ENCODE measurements at regions not wholly inside any gene's neighbourhood (a gene's known extent, or its start where the extent isn't known, plus 50 kb on each side); places are given as distances from the start of the nearest gene placed in this dataset.

DNA sequence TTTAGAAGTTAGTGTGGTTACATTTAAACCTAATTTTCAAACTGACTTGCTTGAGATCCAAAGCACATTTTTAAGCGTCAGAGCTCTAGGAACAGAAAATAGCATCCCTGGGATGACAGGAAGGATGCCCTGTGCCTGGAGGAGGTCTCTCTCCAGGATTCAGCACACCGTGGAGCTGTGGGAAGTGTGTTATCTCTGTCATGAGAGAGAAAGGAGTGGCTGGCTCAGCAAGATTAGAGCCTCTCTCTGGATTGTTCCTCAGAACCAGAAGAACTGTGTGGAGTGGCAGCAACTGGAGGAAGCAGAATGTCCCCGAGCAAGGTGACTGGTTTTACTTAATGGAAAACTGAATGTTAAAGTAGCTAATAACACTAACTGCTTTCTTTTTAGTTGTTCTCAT is 233.6 kb upstream of the TGFBR2 start:
- no peak for DNase-seq

DNA sequence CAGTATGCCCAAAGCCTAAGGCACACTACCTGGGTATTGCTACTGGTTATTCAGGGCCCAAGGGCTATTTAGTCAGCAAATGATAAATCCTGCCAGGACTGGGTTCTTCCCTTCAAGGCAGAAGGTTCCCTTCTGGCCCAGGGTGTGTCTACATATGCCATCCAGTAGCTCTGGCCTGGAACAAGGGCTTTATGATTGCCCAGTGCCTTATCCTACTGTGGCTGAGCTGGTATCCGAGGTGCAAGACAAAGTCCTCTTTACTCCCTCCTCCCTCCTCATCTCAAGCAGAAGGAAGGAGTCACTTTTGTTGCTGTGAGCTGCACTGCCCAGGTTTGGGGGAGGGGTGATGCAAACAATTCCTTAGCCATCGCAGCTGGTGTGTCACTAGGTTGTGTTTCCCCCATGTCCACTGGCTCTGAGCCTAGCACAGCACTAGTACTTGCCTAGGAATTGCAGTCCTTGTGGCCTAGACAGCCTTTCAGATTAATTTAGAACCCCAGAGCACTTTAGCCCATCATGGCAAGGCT is 221.8 kb upstream of the TGFBR2 start:
- DNase-seq: no peak

DNA sequence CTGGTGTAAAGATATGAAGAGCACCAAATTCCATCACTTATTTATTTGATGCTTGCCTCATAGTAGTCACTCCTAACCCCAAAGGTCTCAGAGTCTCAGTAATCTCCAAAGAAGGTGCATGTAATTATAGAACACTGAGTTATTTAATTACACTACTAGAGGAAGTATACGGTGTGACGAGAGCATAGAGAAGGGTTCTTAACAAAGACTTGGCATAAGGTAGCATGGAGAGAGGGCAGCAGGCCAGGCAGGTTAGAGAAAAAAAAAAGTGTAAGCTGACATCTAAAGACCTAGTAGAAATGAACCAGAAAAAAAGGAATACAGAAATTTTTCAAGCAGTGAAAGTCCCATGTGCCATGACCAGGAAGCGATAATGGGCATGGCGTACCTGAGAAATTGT is 213.3 kb upstream of the TGFBR2 start:
- no peak for DNase-seq

DNA sequence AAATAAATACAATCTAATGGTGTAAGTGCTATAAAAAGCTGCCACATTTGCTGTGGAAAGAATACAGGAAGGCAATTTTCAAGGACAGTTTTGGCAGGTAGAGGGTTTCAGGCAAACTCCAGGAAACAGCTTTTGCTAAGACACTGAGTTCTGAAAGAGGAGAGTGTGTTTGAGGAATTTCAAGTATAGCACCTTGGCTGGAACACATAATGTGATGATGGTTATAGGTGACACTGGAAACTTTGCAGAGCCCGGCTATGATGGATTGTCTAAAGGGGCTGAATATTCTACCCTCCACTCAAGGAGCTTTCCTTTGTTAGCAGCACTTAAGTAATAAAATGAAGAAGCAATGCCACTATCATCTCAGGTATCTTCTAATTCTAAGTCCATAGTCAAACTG is 209.4 kb upstream of the TGFBR2 start:
- DNase-seq: no peak

DNA sequence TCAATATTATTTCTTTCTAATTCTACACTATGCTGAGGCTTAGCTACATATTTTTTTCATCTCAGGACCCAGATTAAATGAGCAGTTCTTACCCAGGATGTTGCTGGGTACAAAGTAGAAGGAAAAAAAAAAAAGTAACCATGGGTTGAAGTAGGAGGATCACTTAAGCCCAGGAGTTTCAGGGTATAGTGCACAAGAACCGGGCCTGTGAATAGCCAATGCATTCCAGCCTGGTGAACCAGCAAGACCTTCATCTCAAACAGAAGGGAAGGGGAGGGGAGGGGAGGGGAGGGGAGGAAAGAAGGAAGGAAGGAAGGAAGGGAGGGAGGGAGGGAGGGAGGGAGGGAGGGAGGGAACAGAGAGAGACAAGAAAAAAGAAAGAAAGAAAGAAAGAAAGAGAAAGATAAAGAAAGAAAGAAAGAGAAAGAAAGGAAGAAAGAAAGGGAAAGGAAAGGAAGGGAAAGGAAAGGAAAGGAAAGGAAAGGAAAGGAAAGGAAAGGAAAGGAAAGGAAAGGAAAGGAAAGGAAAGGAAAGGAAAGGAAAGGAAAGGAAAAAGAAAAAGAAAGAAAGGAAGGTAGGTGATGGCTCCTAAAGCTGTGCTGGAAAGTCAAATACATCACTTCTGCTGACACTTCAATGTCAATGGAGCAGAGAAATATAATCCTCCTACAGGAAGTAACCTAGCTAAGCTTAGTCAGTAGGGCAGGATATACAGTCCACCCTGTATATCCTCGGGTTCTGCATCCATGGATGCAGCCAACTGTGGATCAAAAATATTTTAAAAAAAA is 206.8 kb upstream of the TGFBR2 start:
- no peak for DNase-seq

DNA sequence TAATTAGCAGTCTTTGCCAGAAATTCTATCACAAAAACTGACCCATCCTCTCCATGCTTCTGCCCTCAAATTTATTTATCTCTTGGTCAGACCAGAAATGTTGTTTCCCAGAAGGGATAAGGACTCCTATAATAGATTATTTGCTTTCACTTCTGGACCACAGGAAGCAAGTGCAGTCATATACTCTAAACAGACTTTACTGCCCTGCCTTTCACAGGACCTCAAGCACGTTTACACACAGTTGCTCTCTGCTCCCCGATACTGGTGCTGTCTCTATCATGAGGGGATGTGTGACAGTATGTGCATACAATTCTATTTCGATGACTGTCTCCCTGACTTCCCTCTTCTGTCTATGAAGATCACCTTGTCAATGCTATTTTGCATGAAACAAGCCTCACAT is 205.5 kb upstream of the TGFBR2 start:
- DNase-seq: no peak

DNA sequence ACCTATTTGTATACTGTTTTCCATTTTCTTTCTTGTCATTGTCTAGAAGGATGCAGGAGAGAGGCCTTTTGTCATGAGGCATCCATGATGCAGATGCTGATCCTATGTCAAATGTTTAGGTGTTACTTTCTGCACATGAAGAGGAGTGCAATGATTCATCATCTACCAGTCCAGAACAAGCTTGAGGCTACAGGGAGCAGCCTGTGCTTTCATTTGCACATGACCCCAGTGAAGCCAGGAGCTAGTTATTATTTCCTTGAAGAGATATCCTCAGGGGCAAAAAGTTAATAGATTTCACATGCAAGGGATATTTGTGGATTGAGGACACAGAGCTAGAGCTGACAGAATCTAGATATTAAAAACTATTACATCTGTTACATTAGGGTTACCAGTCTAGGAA is 204.4 kb upstream of the TGFBR2 start:
- DNase-seq: no peak

DNA sequence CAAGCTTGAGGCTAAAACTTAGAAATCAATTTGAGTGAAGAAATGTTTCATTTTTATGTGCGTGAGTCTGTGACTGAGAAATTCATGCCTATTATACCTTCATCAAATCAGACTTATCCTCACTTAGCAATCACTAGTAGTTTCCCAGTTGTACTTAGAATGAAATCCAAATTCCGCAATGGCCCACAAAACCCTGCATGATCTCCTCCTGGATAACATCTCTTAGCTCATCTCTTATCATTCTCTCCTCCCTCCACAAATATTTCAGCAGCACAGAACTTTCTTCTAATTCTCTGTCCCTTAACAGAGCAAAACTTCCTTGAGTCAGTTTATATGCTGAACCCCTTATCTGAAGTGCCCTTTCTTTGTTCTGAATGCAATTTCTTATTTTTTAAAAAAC is 198.8 kb upstream of the TGFBR2 start:
- DNase-seq: no peak

DNA sequence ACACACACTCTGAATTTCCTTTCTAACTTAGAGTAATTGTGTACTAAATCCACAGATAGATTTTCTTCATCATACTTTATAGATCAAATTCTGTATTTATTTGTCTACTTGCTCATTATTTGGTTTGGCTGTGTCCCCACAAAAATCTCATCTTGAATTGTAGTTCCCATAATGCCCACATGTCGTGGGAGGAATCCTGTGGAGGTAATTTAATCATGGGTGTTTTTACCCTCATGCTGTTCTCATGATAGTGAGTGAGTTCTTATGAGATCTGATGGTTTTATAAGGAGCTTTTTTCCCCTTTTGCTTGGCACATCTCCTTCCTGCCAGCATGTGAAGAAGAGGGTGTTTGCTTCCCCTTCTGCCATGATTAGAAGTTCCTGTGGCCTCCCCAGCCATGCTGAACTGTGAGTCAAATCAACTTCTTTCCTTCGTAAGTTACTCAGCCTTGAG is 198.3 kb upstream of the TGFBR2 start:
- no peak for DNase-seq

DNA sequence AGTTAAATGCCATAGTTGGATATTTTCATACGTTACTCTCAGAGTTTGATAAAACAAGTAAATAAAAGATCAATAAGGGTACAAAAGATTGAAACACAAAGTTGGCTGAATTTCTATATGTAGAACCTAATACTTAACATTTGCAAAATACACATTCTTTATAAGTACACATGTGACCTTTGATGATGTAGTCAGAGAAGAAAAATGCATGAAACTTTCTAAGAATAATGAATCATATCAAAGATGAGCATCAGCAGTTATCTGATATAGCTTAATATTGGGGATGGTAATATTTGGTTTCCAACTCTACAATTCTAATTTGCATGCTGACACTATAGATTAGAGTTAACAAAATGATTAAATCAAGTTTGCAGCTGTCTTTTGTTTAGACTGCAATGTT is 188.0 kb upstream of the TGFBR2 start:
- DNase-seq: no peak

DNA sequence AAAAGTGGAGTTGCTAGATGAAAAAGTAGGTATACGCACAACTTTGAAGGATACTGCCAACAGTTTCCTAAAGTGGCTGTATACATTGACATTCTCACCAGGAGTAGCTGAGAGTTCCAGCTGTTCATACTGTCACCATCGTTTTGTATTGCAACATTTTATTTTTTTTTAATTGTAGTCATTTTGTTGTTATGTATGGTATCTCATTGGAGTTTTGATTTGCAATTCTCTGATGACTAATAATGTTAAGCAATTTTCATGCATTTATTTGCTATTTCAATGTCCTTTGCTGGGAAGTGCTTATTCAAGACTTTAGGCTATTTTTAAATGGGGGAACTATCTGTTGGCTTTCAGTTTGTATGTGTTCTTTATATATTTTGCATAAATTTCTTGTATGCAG is 185.1 kb upstream of the TGFBR2 start:
- no peak for DNase-seq

DNA sequence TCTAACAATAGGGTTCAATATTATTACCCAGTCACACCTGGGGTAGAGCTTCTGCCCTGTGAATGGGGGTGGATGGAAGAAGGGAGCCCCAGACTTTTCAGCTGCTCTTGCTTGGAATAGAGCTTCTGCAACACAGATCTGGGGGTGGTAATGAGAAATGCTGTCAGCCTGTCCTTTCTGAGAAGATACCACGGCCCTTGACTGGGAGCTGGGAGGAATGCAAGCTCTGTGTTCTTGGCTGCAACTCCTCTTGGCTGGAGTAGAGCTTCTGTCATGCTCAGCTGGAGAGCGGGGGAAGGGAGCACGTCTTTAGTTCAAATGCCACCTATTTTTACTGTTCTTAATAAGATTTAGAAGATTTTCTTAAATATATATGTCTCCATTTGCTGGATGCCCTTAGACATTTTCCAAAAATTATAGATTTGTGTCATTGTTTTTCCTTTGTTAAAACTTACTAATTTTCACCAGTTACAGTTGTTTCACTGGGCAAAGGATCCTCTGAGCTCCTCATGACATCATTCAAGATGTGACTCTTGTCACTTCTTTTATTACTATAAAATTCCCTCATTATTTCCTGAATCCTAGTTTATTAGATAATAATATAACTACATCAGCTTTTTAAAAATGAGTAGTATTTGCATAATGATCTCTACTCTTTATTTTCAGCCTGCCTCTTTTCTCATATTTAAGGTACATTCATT is 180.0 kb upstream of the TGFBR2 start:
- no peak for DNase-seq

DNA sequence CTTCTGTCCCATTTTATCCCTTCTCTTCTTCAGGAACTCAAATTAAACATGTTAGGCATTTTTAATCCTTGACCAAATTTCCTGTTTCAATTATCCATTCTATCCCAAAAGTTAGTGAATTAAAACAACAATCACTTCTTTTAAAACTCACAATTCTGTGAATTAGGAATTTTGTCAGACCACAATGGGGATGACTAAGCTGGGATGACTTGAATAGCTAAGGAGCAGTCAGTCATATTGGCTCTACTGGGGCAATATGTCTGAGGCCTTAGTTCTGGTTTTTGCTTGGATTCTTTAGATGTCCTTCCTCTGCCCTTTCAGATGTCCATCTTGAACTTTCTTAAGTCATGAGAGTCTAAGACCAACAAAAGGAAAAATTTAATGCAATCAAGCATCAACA is 178.2 kb upstream of the TGFBR2 start:
- DNase-seq: no peak

DNA sequence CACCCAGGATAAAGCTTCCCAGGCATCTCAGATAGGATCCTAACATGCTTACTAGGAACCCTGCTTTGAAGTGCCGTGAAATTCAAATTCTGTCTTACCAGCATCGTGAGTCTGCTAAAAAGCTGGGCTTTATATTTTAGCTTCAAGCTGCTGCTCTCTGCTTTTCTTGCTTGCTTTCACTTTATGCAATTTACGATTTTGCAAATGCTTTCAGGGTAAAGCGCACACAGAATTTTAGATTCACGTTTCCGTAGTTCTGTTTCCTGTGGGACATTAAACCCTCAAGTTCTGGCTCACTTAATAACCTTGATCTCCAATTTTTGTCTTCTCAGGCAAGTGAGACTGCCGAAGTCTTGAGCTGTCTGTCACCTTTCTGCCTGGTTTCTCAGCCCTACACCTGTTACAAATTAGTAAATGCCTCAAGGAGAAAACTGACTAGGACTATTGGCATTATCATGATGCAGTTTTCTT is 170.5 kb upstream of the TGFBR2 start:
- no peak for DNase-seq

DNA sequence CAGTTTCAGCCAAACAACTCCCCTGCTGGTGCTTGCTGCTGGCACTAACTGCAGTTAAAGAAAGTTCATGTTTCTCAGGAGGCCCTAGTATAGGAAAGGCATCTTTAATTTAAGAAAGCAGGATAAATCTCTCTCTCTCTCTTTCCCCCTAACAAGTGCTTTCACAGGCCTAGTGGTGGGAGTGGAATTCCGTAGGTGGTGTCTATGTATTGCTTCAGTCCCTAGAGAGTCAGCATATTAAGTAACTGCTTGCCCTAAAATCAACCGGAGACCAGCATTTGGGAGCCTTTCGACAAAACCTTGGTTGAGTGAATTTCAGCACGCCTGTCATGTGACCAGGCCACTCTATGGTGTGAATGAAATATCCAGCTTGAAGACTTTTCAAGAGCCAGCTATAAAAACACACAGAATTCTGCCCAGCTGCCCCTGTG is 169.2 kb upstream of the TGFBR2 start:
- no peak for DNase-seq

DNA sequence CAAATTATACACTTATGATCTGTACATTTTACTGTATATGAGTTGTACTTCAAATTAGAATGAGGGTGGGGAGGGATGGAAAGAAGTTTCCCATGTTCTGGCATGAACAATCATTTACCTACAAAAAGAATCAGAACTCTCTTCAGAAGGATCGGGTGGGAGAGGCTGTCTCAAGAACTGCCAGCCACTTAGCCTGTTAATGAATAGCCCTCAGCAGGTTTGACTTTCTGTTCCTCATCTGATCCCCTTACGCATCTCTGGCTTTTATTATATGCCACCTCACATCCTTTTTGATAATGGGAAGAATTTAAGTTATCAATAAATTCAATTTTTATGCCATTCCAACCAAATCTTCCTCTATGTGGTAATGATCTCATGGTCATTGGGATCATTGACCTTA is 168.3 kb upstream of the TGFBR2 start:
- DNase-seq: no peak

DNA sequence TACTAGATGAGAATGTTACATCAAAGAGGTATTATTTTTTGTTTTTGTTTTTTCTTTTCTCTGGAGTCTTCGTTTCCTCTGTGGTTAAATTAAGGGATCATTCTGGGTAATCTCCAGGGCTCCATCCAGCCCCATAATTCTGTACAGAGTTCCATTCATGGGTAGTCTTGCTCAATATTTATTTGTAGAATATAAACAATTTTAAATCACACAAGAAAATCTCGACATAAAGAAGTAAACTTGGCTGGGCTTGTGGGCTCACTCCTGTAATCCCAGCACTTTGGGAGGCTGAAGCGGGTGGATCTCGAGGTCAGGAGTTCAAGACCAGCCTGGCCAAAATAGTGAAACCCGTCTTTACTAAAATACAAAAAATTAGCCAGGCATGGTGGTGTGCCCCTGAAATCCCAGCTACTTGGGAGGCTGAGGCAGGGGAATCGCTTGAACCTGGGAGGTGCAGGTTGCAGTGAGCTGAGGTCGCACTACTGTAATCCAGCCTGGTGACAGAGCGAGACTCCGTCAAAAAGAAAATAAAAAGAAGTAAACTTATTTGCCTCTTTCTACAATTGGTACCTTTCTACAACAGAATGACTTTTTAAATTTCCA is 166.8 kb upstream of the TGFBR2 start:
- DNase-seq: no peak

DNA sequence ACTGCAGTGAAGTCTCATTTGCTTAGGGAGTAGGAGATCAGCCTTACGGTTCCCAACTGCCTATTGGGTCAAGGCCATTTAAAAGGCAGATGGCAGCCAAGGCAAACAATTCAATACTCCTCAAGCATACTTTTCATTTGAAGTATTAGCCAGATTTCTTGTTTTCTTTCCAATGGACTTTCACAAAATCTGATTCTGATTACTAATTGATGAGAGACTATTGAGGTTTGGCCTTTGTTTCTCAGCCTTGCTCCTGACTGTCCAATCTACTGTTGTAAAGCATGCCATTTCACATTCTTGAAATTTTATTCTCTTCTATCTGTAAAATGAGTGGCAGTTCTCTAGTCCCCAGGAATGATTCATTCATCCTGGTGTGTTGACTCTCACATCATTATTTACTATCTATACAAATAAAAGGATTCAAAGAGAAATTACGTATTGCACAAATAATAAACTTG is 166.2 kb upstream of the TGFBR2 start:
- DNase-seq: no peak

DNA sequence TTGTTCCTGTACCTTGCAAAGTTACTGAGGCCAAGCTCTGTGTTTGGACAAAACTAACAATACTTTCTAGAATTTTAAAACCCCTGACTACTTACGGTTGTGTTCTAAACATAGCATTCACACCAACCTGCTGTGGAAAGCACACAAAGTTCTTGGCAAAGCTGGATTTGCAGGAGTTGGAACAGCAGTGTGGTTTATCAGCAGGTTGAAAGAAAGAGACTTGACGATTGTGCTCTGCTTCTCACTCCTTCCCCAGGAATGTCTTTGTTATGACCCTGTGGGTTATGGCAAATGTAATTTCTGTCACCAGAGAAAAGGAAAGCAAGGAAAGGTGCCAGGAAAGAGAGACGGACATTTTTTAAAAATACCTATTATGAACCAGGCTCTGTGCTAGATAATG is 165.5 kb upstream of the TGFBR2 start:
- DNase-seq: no peak

DNA sequence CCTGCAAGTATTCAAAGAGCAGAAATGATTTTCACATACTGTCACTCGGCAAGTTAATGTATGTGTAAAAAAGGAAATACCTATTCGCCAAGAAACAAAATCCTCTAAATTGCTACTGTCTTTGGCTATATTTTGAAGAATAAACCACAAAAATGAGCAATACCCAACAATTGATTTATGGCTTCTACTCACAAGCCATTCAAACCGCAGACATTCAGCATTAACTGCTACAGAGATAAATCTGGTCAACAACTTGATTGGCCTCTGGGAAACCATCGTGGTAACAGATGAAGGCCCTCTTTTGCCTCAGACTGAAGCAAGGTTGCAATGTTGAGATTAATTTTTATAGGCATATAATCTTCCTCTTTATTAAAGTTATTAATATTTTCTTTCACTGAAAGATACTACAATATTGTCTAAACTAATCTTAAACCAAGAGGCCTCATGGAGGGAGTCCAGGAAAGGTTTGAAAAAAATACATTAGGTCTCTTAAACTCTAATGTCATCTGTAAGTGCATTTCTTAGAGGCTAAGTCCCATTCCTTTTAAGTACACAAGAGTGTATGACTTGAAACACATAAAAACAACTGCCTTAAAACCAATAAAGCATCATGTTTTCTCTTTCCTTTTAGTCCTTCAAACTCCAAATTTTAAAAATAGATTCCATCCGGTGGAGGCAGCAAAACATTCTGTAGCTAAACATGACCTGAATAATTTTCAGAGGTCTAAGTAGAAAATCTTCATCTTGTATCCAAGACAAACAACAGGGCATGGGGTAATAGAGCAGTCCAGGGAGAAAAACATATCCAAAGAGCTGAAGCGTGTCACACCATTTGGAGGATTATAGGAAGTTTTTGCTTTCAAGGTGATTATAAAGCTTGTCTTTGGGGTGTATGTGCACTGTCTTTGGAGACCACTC is 162.4 kb upstream of the TGFBR2 start:
- no peak for DNase-seq

DNA sequence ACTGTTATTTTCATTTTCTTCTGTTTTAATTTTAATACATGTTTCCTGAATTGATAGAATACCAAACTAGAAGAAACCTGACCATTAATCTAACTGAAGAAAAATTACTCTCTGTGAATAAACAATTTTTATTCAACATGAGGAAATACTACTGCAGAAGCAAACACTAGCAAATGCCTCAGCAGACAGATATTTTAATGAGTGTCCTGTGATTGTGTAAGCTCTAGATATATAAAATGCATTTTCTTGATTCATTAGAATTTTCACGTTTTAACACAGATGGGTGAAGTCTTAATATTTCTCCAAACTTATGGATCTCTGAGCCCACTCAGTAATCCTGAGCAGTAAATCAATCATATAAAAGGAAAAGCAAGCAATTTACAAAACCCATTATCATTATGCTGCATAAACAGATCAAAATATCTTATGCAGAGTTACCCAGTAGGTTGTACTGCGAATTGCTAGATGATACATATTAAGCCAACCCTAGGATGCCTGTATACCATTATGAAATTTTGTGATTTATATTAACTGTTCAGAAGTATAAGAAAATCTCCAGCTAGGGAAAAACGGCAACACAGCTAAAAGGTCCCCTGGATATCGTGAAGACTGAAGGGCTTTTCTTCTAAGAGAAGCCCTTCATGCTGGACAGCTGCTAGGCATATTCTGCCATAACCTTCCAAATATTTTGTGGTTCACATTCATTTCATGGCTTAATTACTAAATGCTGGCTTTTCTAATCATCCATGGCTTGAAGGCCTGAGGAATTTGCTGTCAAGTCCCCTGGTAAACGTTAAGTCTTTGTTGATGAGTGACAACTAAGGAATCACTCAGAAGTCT is 157.7 kb upstream of the TGFBR2 start:
- no peak for DNase-seq

DNA sequence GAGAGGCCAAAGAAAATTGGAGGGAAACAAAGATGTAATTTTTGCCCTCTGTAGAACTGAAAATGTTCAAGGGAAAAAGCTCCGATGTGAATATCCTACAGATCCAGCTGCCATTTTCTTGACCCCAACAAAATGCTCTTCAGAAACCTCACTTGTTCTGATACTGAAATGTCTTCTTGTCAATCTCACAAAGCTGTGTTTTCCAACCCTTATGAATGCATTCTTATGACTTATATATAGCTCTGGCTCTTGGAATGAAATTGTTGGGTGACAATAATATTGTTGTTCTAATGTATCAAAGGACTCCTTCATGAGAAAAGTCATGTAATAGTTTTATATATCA is 157.1 kb upstream of the TGFBR2 start:
- DNase-seq: no peak

Data from activated CD4-positive, alpha-beta T cell treated with anti-CD3 and anti-CD28 coated beads, Interleukin-2, amount 50 U/mL, for 48 hours (primary cell).